NCI-H345 treated with DMSO at 0.1 percent for 48 hours (cell line): ENCODE measurements at regions not wholly inside any gene's neighbourhood (a gene's known extent, or its start where the extent isn't known, plus 50 kb on each side); places are given as distances from the start of the nearest gene placed in this dataset.
"Not testable (repeated sequence)": the region's sequence is repeated elsewhere in the genome, so short reads cannot be mapped to it uniquely, and the experiment has no call there.

Experiments
- DNase-seq: peaks from one replicate; lab custom pipeline; 2025; ENCODE audit not compliant: unreplicated experiment; lab: John Stamatoyannopoulos, UW

DNA sequence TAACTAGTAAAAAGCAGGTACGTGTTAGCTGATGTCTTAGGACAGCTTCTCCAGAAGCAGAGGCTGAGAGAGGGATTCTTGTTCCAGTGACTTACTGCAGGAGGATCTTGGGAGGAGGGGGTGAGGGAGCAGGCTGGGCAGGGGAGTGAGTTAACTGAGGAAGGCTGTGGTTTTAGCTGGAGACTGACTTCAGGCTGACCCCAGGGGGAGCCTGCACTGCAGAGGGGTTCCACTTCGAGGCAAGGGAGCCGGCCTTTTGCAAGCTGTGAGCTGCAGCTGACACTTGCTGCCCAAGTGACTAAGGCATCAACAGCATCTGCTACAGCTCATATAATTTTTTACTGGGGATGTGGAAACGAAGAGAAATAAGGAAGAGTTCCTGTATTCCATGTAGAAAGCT lies 50.4 kb upstream of the SOD1 start:
- DNase-seq: no peak

DNA sequence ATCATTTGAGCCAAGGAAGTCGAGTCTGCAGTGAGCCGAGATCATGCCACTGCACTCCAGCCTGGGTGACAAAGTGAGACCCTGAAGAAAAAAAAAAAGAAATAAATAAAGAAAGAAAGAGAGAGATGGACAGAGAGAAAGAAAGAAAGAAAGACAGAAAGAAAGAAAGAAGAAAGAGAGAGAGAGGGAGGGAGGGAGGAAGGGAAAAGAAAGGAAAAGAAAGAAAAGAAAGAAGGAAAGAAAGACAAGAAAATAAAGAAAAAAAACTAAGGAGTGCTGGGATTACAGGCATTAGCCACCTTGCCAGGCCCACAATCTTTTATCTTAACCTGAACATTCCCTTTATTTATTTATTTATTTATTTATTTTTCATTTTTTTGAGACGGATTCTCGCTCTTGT lies 51.7 kb upstream of the SOD1 start:
- no peak for DNase-seq

DNA sequence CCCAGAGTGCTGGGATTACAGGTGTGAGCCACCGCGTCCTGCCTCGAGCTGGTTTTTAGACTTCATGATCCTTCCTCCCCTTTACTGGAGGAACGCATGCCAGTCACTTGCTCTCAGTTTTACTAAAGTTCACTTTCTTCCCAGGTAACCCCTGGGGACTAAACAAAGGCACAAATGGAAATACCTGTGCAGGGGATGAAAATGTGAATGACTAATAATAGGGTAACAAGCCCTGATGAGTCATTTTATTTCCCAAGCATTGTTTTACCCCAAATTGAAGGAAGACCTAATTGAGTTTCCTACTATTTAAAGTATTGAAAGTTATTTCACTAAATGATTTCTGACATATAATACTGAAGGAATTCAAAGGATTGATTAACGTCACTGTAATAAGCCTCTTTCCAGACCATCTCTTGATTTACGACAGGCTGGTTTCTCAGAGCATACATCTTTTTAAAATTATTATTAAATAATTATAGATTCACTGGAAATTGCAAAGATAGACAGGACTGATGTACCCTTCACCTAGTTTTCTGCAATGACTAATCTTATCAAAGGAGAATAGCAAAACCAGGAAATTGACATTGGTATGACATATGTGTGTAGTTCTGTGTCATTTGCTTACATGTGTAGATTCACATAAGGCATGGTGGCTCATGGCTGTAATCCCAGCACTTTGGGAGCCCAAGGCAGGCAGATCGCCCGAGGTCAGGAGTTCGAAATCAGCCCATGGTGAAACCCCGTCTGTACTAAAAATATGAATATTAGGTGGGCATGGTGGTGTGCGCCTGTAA lies 53.2 kb upstream of the SOD1 start:
- no peak for DNase-seq

DNA sequence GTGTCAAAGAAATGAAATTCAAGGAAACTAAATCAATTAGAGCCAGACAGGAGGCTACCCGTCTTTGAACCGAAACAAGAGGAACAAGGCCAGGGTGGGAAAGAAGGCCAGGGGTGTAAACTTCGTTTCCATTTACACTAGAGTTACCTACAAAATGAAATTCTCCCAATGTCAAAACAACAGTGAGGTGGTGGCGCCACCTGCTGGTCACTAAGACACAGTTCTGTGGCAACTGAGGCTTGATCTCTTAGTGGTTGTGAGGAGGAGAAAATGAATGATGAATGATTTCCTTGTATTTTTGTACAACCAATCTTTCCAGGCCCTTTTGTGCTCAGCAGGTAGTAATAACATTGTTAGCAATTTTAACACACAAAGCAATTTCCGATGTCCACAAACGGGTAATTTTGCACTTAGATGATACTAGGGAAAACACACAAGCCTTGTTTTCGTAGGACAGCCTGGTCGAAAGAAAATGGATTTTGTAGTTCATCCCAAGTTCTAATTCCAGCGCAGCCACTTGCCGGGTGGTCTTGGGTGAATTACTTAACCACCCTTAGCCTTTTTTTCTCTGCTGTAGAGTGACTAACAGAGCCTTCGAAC lies 54.8 kb upstream of the SOD1 start:
- peak; percentile 74 for DNase-seq

DNA sequence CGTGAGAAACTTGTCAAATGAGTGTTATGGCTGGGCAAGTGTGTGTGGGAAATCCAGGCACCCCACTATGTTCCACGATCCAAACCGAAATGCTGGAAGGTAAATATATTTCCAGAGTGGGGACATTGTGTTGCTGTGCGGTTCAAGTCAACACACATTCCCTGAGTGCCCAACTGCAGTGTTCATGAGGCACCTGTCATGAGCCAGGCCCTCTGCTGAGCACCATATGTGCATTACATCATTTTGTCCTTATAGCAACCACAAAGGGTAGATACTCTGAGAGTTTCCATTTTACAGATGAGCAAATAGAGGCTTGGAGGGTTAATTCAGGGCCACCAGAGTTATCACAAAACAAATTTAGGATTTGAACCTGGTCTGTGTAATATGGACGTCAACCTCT lies 59.9 kb upstream of the SOD1 start:
- no peak for DNase-seq

DNA sequence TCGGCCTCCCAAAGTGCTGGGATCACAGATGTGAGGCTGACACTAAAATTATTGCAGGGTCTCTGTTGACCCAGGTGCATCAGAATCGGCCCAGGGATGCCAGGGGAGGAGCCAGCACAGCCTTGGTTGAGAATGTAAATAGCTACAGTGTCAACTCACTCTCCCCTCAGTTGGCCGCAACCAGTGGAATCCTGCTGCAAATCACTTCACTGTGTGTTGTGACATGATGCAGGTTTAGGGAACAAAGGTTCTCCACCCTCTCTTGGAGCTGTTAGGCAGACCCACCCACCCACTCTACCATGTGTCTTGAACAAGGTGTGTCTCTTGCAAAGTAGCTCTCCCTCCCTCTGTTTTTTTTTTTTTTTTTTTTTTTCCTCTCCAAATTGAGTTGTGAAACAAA lies 60.5 kb upstream of the SOD1 start:
- no peak for DNase-seq

DNA sequence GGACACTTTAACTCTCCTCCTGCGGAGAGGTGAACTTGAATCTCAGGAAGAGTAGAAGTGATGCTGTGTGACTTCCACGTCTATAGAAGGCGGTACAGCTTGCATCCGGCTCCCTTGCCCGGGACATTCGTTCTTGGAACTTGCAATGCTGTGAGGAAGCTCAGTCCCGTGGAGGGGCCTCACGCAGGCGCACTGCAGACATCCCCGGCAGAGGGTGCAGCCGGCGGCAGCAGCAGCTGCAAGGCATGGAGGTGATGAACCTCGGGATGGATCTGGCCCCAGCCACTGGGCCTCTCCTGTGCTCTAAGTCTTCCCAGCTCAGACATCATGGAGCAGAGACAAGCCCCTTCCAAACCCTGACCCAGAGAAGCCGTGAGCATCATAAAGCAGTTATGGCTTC lies 61.8 kb upstream of the SOD1 start:
- DNase-seq: no peak

DNA sequence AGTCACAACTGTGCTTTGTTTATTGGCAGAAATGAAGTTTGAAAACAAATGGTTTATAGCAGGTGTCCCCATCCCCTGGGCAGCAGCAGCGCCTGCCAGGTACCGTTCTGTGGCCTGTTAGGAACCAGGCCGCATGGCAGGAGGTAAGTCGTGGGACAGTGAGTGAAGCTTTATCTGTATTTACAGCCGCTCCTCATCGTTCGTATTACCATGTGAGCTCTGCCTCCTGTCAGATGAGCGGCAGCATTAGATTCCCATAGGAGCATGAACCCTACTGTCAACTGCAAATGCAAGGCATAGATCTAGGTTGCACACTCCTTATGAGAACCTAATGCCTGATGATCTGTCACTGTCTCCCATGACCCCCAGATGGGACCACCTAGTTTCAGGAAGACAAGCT lies 63.4 kb upstream of the SOD1 start:
- no peak for DNase-seq

DNA sequence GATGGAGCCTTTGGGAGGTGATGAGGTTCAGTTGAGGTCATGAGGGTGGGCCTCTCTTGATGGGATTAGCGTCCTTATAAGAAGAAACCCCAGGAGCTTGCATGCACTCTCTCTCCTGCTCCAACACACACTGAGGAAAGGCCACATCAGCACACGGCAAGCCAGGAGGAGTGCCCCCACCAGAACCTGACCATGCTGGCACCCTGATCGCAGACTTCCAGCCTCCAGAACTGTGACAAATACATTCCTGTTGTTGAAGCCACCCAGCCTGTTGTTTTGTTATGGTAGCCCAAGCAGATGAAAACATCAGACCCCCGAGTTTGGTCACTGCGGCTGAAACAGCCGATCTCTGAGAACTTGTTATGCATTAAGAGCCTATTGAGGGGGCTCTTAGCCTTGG lies 64.8 kb upstream of the SOD1 start:
- DNase-seq: no peak

DNA sequence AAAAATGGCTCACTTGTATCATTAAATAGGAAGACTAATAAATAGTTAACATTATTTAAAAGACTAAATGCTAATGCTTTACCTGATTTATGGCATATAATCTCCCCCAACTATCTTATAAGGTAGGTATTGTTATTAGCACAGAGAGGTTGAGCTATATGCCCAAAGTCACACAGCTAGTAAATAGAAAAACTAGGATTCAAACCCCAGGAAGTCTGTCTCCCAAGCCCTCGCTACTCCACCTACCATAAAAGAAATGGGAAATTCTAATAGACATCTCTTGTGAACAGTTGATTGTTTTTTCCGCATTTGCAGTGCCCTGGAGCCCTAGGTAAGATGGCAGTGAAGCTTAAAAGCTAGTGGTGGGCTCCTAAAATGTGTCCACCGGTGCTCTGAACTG lies 65.2 kb upstream of the SOD1 start:
- no peak for DNase-seq

DNA sequence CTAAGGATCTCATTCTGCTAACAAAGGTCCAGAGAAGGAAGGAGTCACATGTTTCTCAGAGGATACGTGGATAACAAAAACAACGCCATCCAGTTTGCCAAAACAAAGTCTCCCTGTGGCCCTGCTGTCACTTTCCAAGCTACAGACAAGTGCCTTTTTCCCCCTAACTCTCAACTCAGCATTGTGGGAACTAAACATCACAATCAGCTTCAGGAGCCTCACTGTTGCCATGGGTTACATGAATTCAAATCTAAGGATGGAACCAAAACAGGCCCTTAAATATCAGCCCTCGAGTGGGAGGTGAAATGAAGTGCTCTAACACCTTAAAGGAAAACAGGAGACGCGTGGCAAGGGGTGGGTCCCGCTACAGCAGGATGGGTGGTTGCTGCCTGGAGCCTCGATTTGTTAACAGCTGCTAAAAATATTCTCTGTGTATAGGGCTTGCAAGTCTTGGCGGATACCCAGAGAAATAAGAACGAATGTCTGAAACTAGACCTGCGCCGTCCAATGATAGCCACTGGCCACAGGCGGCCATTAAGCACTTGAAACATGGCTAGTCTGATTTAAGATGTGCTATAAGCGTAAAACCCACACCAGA lies 66.4 kb upstream of the SOD1 start:
- DNase-seq: no peak

DNA sequence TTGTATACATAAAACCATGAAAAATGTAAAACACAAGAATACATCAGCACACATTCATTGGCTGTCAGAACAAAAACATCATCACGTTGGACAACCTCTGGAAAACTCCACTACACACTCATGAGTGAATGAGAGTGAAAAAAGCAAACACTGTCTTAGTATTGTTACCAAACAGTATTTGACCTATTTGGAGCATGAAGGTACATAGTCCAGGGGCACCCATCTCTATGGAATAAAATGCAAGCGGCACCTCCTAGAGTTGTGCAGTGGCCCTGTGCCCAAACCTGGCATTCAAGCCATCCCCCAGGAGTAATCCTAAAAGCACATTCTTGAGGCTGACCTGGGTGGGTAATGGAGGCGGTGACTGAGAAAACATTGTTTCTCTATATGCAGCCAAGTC lies 67.0 kb upstream of the SOD1 start:
- no peak for DNase-seq

DNA sequence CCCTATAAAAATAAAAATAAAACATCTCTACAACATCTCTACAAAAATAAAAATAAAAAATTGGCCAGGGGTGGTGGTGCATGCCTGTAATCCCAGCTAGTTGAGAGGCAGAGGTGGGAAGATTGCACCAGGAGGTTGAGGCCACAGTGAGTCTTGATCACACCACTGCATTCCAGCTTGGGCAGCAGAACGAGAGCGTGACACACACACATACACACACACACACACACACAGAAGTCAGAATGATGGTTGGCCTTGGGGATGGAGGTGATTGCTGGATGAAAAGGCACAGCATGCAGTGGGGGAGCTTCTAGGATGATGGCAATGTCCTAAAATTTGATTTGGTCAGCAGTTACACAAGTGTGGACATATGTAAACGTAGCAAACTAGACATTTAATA lies 69.7 kb upstream of the SOD1 start:
- no peak for DNase-seq

DNA sequence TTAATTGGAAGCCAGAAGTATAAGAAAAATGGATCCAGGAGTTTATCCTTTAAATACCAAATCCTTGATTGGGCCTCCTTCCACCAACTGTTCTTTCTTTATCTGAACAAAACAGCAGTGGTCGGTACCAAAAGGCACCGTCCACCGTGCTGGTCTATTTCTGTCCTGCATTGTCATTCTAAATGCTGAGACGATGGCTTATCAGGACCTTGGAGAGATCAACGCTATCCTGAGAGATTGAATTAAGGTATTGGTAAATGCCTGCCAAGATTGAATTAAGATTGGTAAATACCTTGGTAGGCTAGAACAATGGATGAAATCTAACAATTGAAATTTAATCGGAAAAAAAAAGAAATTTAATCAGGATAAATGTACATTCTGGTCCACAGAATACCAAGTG lies 73.4 kb upstream of the SOD1 start:
- DNase-seq: no peak

DNA sequence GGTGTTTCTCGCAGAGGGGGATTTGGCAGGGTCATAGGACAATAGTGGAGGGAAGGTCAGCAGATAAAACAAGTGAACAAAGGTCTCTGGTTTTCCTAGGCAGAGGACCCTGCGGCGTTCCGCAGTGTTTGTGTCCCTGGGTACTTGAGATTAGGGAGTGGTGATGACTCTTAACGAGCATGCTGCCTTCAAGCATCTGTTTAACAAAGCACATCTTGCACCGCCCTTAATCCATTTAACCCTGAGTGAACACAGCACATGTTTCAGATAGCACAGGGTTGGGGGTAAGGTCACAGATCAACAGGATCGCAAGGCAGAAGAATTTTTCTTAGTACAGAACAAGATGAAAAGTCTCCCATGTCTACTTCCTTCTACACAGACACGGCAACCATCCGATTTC lies 75.6 kb upstream of the SOD1 start:
- DNase-seq: not testable (repeated sequence)

DNA sequence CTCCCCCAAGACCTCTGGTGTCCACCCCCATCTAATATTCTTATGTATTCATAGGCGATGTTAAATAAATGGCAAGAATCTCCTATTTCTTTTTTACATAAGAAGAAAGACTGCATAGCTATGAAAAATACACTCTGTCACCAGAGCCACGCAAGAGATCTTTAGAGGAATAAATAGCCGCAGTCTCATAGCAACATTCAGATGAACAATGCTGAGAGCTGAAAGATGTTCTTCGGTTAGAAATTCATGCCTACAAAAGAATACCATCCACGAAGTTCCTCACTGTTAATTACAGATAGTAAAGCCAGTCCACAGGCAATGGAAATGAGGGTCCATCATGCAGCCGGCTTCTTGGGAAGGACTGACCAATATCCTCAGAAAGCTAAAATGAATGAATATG lies 76.0 kb upstream of the SOD1 start:
- DNase-seq: no peak

DNA sequence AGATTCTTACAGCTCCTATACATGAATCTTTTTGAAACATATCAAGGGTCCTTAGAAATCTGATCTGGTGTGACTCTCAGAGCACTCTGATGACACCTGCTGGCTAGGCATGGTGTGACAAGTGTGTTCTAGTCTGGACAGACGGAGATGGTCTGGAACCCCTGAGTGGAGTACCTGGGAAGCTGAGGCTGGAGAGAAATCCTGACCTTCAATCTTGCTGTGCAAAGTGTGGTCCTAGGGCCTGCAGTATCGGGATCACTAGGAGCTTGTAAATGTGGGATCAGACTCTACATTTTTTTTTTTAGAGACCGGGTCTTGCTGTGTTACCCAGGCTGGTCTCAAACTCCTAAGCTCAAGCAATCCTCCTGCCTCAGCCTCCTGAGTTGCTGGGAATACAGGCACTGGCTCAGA lies 78.6 kb upstream of the SOD1 start:
- peak; percentile 76 for DNase-seq

DNA sequence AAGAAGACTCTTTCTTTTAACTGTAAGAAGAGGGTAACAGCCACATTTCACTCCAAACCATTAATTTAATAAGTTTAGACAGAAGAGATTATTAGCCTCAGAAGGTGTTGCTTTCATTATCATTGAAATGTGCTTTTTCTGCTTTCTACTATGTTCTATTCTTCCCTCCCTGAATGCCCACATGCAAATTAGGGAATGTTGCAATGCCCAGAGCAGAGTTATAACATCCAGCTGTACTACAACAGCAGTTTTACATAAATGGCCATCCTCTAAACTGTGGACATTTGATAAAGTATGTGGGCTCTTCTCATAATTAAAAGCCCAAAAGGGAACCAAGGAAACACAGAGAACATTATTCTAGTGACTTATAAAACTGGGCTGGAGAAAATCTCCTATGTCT lies 82.2 kb upstream of the SOD1 start:
- no peak for DNase-seq

DNA sequence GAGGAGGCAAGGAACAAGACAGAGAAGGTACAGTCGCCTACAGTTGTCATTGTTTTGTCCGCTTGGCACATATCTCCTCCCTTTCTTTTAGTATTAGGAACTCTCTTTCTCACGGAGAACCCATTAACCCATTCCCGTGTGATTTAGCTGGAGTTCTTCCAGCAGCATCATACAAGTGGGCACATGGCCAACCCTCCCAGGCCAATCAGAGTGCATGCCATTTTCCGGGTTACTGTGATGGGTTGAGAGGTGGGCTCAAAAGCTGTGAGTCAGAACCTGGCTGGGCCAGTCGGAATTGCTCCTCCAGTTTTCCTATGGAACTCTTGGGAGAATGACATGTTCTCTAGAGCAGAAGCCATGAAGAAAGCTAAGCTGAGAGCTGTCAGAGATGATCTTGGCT lies 83.1 kb upstream of the SOD1 start:
- DNase-seq: no peak

DNA sequence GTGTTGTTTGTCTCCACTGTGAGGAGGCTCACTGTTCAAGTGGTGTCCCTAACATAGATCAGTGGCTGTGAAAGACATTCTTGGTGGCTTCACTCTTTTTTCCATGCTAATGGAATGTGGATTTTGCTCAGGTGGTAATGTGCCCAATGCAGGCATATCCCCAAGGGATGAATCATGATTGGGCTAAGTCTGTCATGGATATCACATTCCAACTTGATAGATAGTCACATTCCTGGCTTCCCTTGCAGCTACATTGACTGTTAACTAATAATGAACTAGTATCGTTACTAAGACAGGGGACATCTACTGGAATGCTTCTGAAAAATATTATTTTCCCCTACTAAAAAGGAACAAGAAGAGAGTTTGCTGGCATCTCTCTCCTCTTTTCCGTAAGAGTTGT lies 86.3 kb upstream of the SOD1 start:
- no peak for DNase-seq

DNA sequence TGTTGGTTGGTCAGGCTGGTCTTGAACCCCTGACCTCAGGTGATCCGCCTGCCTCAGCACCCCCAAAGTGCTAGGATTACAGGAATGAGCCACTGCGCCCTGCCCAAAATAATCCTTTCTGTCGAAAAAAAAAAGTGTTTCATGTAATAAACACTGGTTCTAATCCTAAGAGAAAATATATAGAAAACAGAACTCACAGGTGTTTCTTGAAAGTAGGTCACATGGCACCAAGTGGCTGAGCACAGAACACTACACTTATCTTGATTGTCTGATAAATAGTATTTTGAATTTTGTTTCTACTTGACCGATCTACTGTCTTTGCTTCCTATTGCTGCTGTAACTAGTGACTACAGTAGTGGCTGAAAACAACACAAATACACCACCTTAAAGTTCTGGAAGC lies 87.6 kb upstream of the SOD1 start:
- no peak for DNase-seq

DNA sequence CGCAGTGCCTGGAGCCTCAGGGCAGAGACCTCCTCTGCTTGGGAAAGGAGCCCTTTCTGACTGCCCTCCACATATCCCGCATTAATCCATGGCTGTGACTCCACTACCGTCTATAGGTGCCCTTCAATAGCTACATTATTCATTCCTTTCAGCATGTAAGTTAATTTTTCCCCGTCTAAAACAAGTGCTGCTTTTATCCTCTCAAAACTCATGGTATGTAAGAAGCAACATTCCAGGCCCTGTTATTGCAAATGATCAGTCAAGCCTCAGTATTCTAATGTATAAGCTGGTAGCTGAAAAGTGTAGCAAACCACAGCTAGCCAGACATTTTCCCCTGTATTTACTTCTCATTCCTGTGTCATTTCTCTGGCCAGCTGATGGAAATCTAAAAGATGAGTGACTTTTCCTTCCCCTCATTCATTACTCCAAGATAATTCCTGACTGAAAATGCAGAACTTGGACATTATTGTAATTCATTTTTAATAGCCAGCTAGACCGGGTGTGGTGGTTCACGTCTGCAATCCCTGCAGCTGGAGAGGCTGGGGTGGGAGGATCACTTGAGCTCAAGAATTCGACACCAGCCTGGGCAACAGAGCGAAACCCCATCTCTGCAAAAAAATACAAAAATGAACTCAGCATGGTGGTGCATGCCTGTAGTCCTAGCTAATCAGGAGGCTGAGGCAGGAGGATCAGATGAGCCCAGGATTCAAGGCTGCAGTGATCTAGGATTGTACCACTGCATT lies 88.5 kb upstream of the SOD1 start:
- no peak for DNase-seq
